Brain microvascular endothelial cell (primary cell): ENCODE measurements at regions not wholly inside any gene's neighbourhood (a gene's known extent, or its start where the extent isn't known, plus 50 kb on each side); places are given as distances from the start of the nearest gene placed in this dataset.

ENCODE experiments used
- DNase-seq: peaks from one replicate; pipeline ENCODE4 v3.0.0-alpha.2; 2020
- H3K27ac ChIP-seq: fragments of 250-450 bp; sonication (Bioruptor Pico); 2 replicates; pipeline ENCODE4 v1.5.1; 2020; ENCODE audit warnings: mild to moderate bottlenecking, moderate library complexity
- H3K27me3 ChIP-seq: fragments of 250-450 bp; sonication (Bioruptor Pico); replicated peaks from 2 replicates; pipeline ENCODE4 v1.5.1; 2020; ENCODE audit warnings: mild to moderate bottlenecking
- H3K36me3 ChIP-seq: fragments of 250-450 bp; sonication (Bioruptor Pico); replicated peaks from 2 replicates; pipeline ENCODE4 v1.5.1; 2020; ENCODE audit warnings: mild to moderate bottlenecking
- H3K4me3 ChIP-seq: 2 replicates; pipeline ENCODE4 v1.5.1; 2011; ENCODE audit warnings: low read depth, mild to moderate bottlenecking, control low read depth, low read length, moderate library complexity
- in situ Hi-C: cut with HindIII; loops from 2 replicates; pipeline ENCODE4 v1.10.0; 2017; ENCODE audit warnings: low sequenced_read_pairs, low pct_ligation_motif_present
- TF ChIP-seq, protein P1 (sequence below): IDR thresholded peaks from 2 replicates; pipeline ENCODE4 v1.5.1; 2011; ENCODE audit warnings: low read depth, mild to moderate bottlenecking, moderate library complexity, low read length, control low read depth, inconsistent platforms; ENCODE audit errors: missing control alignments

GRCh38 chr4:24476282-24476681 lies 108.1 kb downstream of the DHX15 start:
- in situ Hi-C loops: no loop called here
- DNase-seq: no peak
- TF ChIP-seq, protein P1, sequence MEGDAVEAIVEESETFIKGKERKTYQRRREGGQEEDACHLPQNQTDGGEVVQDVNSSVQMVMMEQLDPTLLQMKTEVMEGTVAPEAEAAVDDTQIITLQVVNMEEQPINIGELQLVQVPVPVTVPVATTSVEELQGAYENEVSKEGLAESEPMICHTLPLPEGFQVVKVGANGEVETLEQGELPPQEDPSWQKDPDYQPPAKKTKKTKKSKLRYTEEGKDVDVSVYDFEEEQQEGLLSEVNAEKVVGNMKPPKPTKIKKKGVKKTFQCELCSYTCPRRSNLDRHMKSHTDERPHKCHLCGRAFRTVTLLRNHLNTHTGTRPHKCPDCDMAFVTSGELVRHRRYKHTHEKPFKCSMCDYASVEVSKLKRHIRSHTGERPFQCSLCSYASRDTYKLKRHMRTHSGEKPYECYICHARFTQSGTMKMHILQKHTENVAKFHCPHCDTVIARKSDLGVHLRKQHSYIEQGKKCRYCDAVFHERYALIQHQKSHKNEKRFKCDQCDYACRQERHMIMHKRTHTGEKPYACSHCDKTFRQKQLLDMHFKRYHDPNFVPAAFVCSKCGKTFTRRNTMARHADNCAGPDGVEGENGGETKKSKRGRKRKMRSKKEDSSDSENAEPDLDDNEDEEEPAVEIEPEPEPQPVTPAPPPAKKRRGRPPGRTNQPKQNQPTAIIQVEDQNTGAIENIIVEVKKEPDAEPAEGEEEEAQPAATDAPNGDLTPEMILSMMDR: peak; percentile 62
- H3K4me3 ChIP-seq: no peak overlapping the region
- H3K27ac ChIP-seq: no peak overlapping the region
- no peaks in the 10 kb centered on the region for H3K27me3 ChIP-seq
- no peaks in the 10 kb centered on the region for H3K36me3 ChIP-seq

DNA sequence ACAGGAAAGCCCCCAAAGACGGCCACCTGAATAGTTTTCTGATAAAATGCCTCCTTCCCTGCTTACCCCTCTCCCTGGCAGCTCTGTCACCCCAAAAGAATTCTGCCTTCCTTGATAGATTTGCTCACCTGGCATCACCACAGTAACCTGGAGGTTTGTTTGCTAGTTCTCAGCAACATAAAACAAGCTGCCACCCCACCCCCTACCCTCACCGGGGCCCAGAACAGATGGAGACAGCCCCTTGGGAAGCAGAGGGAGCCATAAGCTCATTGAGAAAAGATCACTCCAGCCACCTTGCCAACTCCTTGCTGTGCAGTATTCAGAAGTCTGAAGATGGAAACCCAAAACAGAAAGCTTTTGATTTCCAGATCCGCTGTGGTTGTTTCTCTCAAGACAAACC lies 108.6 kb downstream of the DHX15 start:
- in situ Hi-C loops: no loop called here
- H3K4me3 ChIP-seq: no peak overlapping the region
- TF ChIP-seq, protein P1: peak; percentile 14

GRCh38 chr4:24473309-24473721 lies 111.0 kb downstream of the DHX15 start:
- Histone ChIP-seq H3K4me3 (peak overlapping the region; percentile 72), H3K27ac (no peak overlapping the region), H3K27me3 (peaks cover 7% of the 10 kb centered on the region), H3K36me3 (no peaks in the 10 kb centered on the region)
- in situ Hi-C loops: no loop called here
- no peak for DNase-seq
- TF ChIP-seq, protein P1: peak; percentile 39

More for the DNA sequence above, 108.6 kb downstream of the DHX15 start:
- DNase-seq: no peak
- no peaks in the 10 kb centered on the region for H3K27me3 ChIP-seq
- H3K36me3 ChIP-seq: no peaks in the 10 kb centered on the region
- H3K27ac ChIP-seq: no peak overlapping the region

DNA sequence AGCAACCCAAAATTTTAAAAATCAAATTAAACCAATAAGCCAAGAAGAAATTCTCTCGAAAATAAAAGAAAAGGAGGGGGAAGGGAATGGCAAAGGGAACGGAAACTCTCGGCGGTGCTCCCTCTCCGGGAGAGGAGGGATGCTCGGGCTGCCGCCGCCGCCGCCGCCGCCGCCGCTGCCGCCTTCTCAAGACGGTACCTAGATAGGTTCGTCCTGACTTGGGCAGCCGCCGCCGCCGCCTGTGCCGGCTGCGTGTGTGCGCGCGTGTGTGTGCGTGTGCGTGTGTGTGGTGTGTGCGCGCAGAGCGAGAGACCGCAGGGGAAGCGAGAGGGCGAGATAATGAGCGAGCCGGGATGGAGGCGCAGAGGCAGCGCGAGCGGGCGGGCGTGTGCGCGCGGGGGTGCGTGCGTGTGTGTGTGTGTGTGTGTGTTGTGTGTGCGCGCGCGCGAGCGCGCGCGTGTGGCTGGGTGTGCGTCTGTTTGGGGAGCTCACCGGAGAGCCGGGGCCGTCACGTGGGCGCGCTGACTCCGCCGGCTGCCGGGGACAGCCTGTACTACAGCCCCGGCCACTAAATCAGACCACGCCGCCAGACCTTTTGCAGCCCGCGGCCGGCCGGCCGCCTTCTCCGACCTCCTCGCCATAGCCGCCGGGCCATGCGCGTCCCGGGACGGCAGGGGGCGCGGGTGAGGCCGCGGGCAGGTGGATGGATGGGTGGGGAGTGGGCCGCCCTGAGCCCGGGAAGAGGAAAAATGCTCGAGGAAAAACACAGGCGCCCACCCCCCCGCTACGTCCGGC lies 111.6 kb downstream of the DHX15 start:
- in situ Hi-C loops: no loop called here
- peak overlapping the region; percentile 72 for H3K4me3 ChIP-seq
- peaks cover 7% of the 10 kb centered on the region for H3K27me3 ChIP-seq
- peak; percentile 67 for DNase-seq
- H3K27ac ChIP-seq: no peak overlapping the region
- no peaks in the 10 kb centered on the region for H3K36me3 ChIP-seq
- TF ChIP-seq, protein P1: peak; percentile 64

GRCh38 chr4:24472161-24472510 lies 112.2 kb downstream of the DHX15 start:
- no peak for DNase-seq
- peaks cover 7% of the 10 kb centered on the region for H3K27me3 ChIP-seq
- in situ Hi-C loops: no loop called here

More at GRCh38 chr4:24472161-24472510, 112.2 kb downstream of the DHX15 start:
- TF ChIP-seq, protein P1: no peak
- Histone ChIP-seq H3K4me3 (peak overlapping the region; percentile 72), H3K27ac (no peak overlapping the region), H3K36me3 (no peaks in the 10 kb centered on the region)
